ENCODE measurements at regions not wholly inside any gene's neighbourhood (a gene's known extent, or its start where the extent isn't known, plus 50 kb on each side); places are given as distances from the start of the nearest gene placed in this dataset.

GRCh38 chr5:24026288-24026687 is 518.9 kb downstream of the PRDM9 start:
- DNase-seq = no peak
- Histone ChIP-seq H3K9ac (ENCODE audit: low read length) (no peak overlapping the region), H3K27me3 (replicated peaks; ENCODE audit: insufficient read depth, low read length) (no peaks in the 10 kb centered on the region), H3K36me3 (replicated peaks; ENCODE audit: insufficient read depth, low read length) (no peaks in the 10 kb centered on the region), H3F3A (ENCODE audit: insufficient read depth, low read length) (no peaks in the 10 kb centered on the region), H3K4me2 (ENCODE audit: low read depth, low read length) (no peak overlapping the region), H2AFZ (ENCODE audit: low read length) (no peak overlapping the region), H3K79me2 (ENCODE audit: low read length) (no peaks in the 10 kb centered on the region), H3K9me2 (replicated peaks; ENCODE audit: insufficient read depth, low read length) (no peaks in the 10 kb centered on the region), H3K9me3 (replicated peaks; ENCODE audit: insufficient read depth, low read length) (no peaks in the 10 kb centered on the region), H3K27ac (ENCODE audit: low read length) (no peak overlapping the region), H4K20me1 (ENCODE audit: insufficient read depth, low read length) (no peaks in the 10 kb centered on the region), H3K4me3 (ENCODE audit: low read length) (no peak overlapping the region), H3K4me1 (ENCODE audit: low read length) (no peaks in the 10 kb centered on the region)
- TF ChIP-seq CTCF (IDR thresholded peaks at IDR 0.05; ENCODE audit: low read length) (no peak), EZH2 (optimal IDR thresholded peaks at IDR 0.05; ENCODE audit: low read depth, low read length) (no peak), EZH2phosphoT487 (IDR thresholded peaks at IDR 0.05; ENCODE audit: low read length) (no peak)

- TF ChIP-seq EZH2 (optimal IDR thresholded peaks at IDR 0.05; ENCODE audit: low read depth, low read length) (no peak), CTCF (IDR thresholded peaks at IDR 0.05; ENCODE audit: low read length) (no peak), EZH2phosphoT487 (IDR thresholded peaks at IDR 0.05; ENCODE audit: low read length) (no peak)
- H3F3A ChIP-seq (ENCODE audit: insufficient read depth, low read length) = no peaks in the 10 kb centered on the region
- H3K36me3 ChIP-seq (replicated peaks; ENCODE audit: insufficient read depth, low read length) = no peaks in the 10 kb centered on the region
- no peaks in the 10 kb centered on the region for H3K4me1 ChIP-seq (ENCODE audit: low read length)
- no peaks in the 10 kb centered on the region for H3K9me3 ChIP-seq (replicated peaks; ENCODE audit: insufficient read depth, low read length)
- H3K9ac ChIP-seq (ENCODE audit: low read length) = no peak overlapping the region
- no peaks in the 10 kb centered on the region for H3K27me3 ChIP-seq (replicated peaks; ENCODE audit: insufficient read depth, low read length)
- no peaks in the 10 kb centered on the region for H3K79me2 ChIP-seq (ENCODE audit: low read length)
- no peak for DNase-seq
- H3K9me2 ChIP-seq (replicated peaks; ENCODE audit: insufficient read depth, low read length) = no peaks in the 10 kb centered on the region
- H2AFZ ChIP-seq (ENCODE audit: low read length) = no peak overlapping the region
- H3K4me2 ChIP-seq (ENCODE audit: low read depth, low read length) = no peak overlapping the region
- no peaks in the 10 kb centered on the region; the same call in 1 of the 2 replicates for H4K20me1 ChIP-seq (ENCODE audit: insufficient read depth, low read length)
- no peak overlapping the region for H3K27ac ChIP-seq (ENCODE audit: low read length)
- H3K4me3 ChIP-seq (ENCODE audit: low read length) = no peak overlapping the region
These were observed 535.3 kb downstream of the PRDM9 start for GRCh38 chr5:24042688-24043087.

GRCh38 chr5:24045046-24045445 is 537.6 kb downstream of the PRDM9 start:
- no peak overlapping the region for H3K4me2 ChIP-seq (ENCODE audit: low read depth, low read length)
- H3K4me3 ChIP-seq (ENCODE audit: low read length) = no peak overlapping the region
- H3K9ac ChIP-seq (ENCODE audit: low read length) = no peak overlapping the region
- no peaks in the 10 kb centered on the region; the same call in 1 of the 2 replicates for H4K20me1 ChIP-seq (ENCODE audit: insufficient read depth, low read length)
- no peaks in the 10 kb centered on the region for H3F3A ChIP-seq (ENCODE audit: insufficient read depth, low read length)
- H3K27me3 ChIP-seq (replicated peaks; ENCODE audit: insufficient read depth, low read length) = no peaks in the 10 kb centered on the region
- H3K4me1 ChIP-seq (ENCODE audit: low read length) = no peaks in the 10 kb centered on the region
- H3K9me2 ChIP-seq (replicated peaks; ENCODE audit: insufficient read depth, low read length) = no peaks in the 10 kb centered on the region
- H3K36me3 ChIP-seq (replicated peaks; ENCODE audit: insufficient read depth, low read length) = no peaks in the 10 kb centered on the region
- no peak overlapping the region for H2AFZ ChIP-seq (ENCODE audit: low read length)
- H3K9me3 ChIP-seq (replicated peaks; ENCODE audit: insufficient read depth, low read length) = no peaks in the 10 kb centered on the region
- TF ChIP-seq EZH2 (optimal IDR thresholded peaks at IDR 0.05; ENCODE audit: low read depth, low read length) = no peak
- TF ChIP-seq CTCF (IDR thresholded peaks at IDR 0.05; ENCODE audit: low read length) = no peak
- no peak for TF ChIP-seq EZH2phosphoT487 (IDR thresholded peaks at IDR 0.05; ENCODE audit: low read length)
- H3K79me2 ChIP-seq (ENCODE audit: low read length) = no peaks in the 10 kb centered on the region
- H3K27ac ChIP-seq (ENCODE audit: low read length) = no peak overlapping the region
- DNase-seq = no peak

All from MM.1S (cell line).